GM12878 (cell line): ENCODE measurements at regions not wholly inside any gene's neighbourhood (a gene's known extent, or its start where the extent isn't known, plus 50 kb on each side); places are given as distances from the start of the nearest gene placed in this dataset.

Experiments used
- ATAC-seq: fragments of 200-7000 bp; cut with Tn5 transposase; 3 replicates; pipeline ENCODE4 v1.9.1; 2020; ENCODE audit warnings: mild to moderate bottlenecking, moderate library complexity
- BruUV-seq: library from RNA; stranded (reverse); fragments of 400-500 nt; replicated peaks from 2 replicates; lab custom pipeline; 2021; lab: Mats Ljungman, UMichigan
- CTCF ChIA-PET: fragments of 300-600 bp; sonication (Branson Sonifier 250); formaldehyde crosslinking; extraction: SDS; loops from one replicate; lab custom pipeline; 2021; ENCODE audit warnings: inconsistent platforms; lab: Yijun Ruan, JAX
- POLR2A ChIA-PET: fragments of 350-600 bp; formaldehyde crosslinking; extraction: SDS; loops from one replicate; lab custom pipeline; 2021; ENCODE audit warnings: inconsistent platforms; lab: Charles Lee
- RAD21 ChIA-PET: fragments of 300-600 bp; sonication (Branson Sonifier 250); formaldehyde crosslinking; loops from one replicate; lab custom pipeline; 2023; ENCODE audit warnings: antibody characterized with exemption; ENCODE audit not compliant: unreplicated experiment; lab: Charles Lee
- SMC1A ChIA-PET: fragments of 300-600 bp; sonication (Branson Sonifier 250); formaldehyde crosslinking; loops from one replicate; lab custom pipeline; 2023; ENCODE audit not compliant: unreplicated experiment, uncharacterized antibody; lab: Charles Lee
- DNase-seq: peaks from one replicate; pipeline ENCODE4 v3.0.0-alpha.2; 2011; ENCODE audit warnings: low read depth, low spot score
- FAIRE-seq: peaks from 3 replicates; lab custom pipeline; 2011; peaks lifted over from hg19 to GRCh38; lab: Jason Lieb, UNC
- H2AFZ ChIP-seq: 2 replicates; pipeline ENCODE4 v1.6.0; 2011; ENCODE audit warnings: low read depth, low read length, control low read depth; ENCODE audit not compliant: control insufficient read depth
- H3K27ac ChIP-seq: 2 replicates; pipeline ENCODE4 v1.5.1; 2011; ENCODE audit warnings: control low read depth; ENCODE audit not compliant: control insufficient read depth, insufficient read depth
- H3K27me3 ChIP-seq, 2 experiments: replicated peaks in 1 of 2; 2 replicates each; pipeline versions ENCODE4 v1.6.0 to v1.6.1; 2011; ENCODE audit warnings: low read length in 1 of 2; ENCODE audit not compliant: control insufficient read depth in 2 of 2, insufficient read depth in 2 of 2
- H3K36me3 ChIP-seq, 2 experiments: 2 replicates each; pipeline ENCODE4 v1.5.1; 2011; ENCODE audit warnings: low read length in 1 of 2; ENCODE audit not compliant: control insufficient read depth in 2 of 2, insufficient read depth in 2 of 2
- H3K4me1 ChIP-seq: 2 replicates; pipeline ENCODE4 v1.6.1; 2011; ENCODE audit warnings: mild to moderate bottlenecking, low read length, moderate library complexity, mixed read lengths; ENCODE audit not compliant: control insufficient read depth, insufficient read depth
- H3K4me2 ChIP-seq: 2 replicates; pipeline ENCODE4 v1.6.0; 2011; ENCODE audit warnings: control low read depth; ENCODE audit not compliant: control insufficient read depth, insufficient read depth
- H3K4me3 ChIP-seq: fragments of 200-600 bp; sonication (generic); 2 replicates; pipeline ENCODE4 v1.5.1; 2016
- H3K79me2 ChIP-seq: 2 replicates; pipeline ENCODE4 v1.6.0; 2011; ENCODE audit warnings: low read length; ENCODE audit not compliant: control insufficient read depth, insufficient read depth
- H3K9ac ChIP-seq: 2 replicates; pipeline ENCODE4 v1.8.0; 2011; ENCODE audit warnings: low read length, control low read depth, mixed read lengths; ENCODE audit not compliant: control insufficient read depth, insufficient read depth
- H3K9me3 ChIP-seq: replicated peaks from 3 replicates; pipeline ENCODE4 v1.5.1; 2011; ENCODE audit warnings: mild to moderate bottlenecking, low read length; ENCODE audit not compliant: control insufficient read depth, insufficient read depth
- H4K20me1 ChIP-seq: 2 replicates; pipeline ENCODE4 v1.6.0; 2011; ENCODE audit not compliant: control insufficient read depth, insufficient read depth
- ATF2 ChIP-seq: IDR thresholded peaks from 2 replicates; pipeline ENCODE4 v1.6.1; 2012; ENCODE audit warnings: low read length, inconsistent platforms
- ATF3 ChIP-seq: IDR thresholded peaks from 2 replicates; pipeline ENCODE4 v1.6.1; 2011; ENCODE audit warnings: low read depth, mild to moderate bottlenecking, low read length, moderate library complexity, borderline replicate concordance; ENCODE audit errors: extremely low read depth
- CREM ChIP-seq: IDR thresholded peaks from 2 replicates; pipeline ENCODE4 v1.6.1; 2014; ENCODE audit warnings: antibody characterized with exemption, low read depth
- GABPA ChIP-seq: IDR thresholded peaks from 2 replicates; pipeline ENCODE4 v1.6.1; 2014; ENCODE audit warnings: antibody characterized with exemption, low read depth, mild to moderate bottlenecking, inconsistent platforms
- HDAC6 ChIP-seq: fragments of 200-600 bp; sonication (generic); IDR thresholded peaks from one replicate; pipeline ENCODE4 v1.8.0; 2017; ENCODE audit warnings: antibody characterized with exemption; ENCODE audit not compliant: unreplicated experiment
- HDGF ChIP-seq: fragments of 450-650 bp; IDR thresholded peaks from 2 replicates; pipeline ENCODE4 v1.6.1; 2016; ENCODE audit warnings: antibody characterized with exemption
- IKZF1 ChIP-seq: fragments of 450-650 bp; conservative IDR thresholded peaks from 2 replicates; pipeline ENCODE4 v1.6.1; 2017; ENCODE audit warnings: antibody characterized with exemption, mild to moderate bottlenecking
- KLF5 ChIP-seq: fragments of 450-650 bp; IDR thresholded peaks from 2 replicates; pipeline ENCODE4 v1.6.1; 2014; ENCODE audit warnings: mild to moderate bottlenecking; ENCODE audit not compliant: partially characterized antibody
- MEF2B ChIP-seq: fragments of 450-650 bp; IDR thresholded peaks from 2 replicates; pipeline ENCODE4 v1.6.1; 2018; ENCODE audit warnings: mild to moderate bottlenecking, moderate library complexity; ENCODE audit not compliant: partially characterized antibody, poor library complexity, severe bottlenecking
- MLLT1 ChIP-seq: fragments of 450-650 bp; IDR thresholded peaks from 2 replicates; pipeline ENCODE4 v1.6.1; 2016; ENCODE audit warnings: mild to moderate bottlenecking
- MYC ChIP-seq: IDR thresholded peaks from 2 replicates; pipeline ENCODE4 v1.6.1; 2011; ENCODE audit warnings: mild to moderate bottlenecking, low read length, moderate library complexity, inconsistent platforms; ENCODE audit not compliant: insufficient read depth, insufficient replicate concordance, insufficient read length, severe bottlenecking
- NFXL1 ChIP-seq: fragments of 450-650 bp; IDR thresholded peaks from 2 replicates; pipeline ENCODE4 v1.6.1; 2017; ENCODE audit warnings: antibody characterized with exemption, mild to moderate bottlenecking, borderline replicate concordance
- NR2C1 ChIP-seq: fragments of 450-650 bp; IDR thresholded peaks from 2 replicates; pipeline ENCODE4 v1.6.1; 2017; ENCODE audit warnings: antibody characterized with exemption, mild to moderate bottlenecking, moderate library complexity
- PBX3 ChIP-seq: IDR thresholded peaks from 2 replicates; pipeline ENCODE4 v1.6.1; 2011; ENCODE audit warnings: mild to moderate bottlenecking, low read depth, low read length, moderate library complexity; ENCODE audit not compliant: insufficient replicate concordance
- RUNX3 ChIP-seq: IDR thresholded peaks from 2 replicates; pipeline ENCODE4 v1.6.1; 2012; ENCODE audit warnings: low read length, inconsistent platforms
- SPI1 ChIP-seq: IDR thresholded peaks from 2 replicates; pipeline ENCODE4 v1.6.1; 2011; ENCODE audit warnings: low read depth, mild to moderate bottlenecking, low read length, moderate library complexity, borderline replicate concordance; ENCODE audit not compliant: insufficient read depth
- TBL1XR1 ChIP-seq: IDR thresholded peaks from 2 replicates; pipeline ENCODE4 v1.6.1; 2012; ENCODE audit warnings: low read depth, low read length, improper control_type of control experiment
- YBX1 ChIP-seq: fragments of 450-650 bp; IDR thresholded peaks from 2 replicates; pipeline ENCODE4 v1.6.1; 2016; ENCODE audit warnings: antibody characterized with exemption
- ZZZ3 ChIP-seq: IDR thresholded peaks from 2 replicates; pipeline ENCODE4 v1.6.1; 2011; ENCODE audit warnings: low read depth; ENCODE audit not compliant: control insufficient read depth, insufficient read length
- in situ Hi-C: fragments of 300-500 bp; cut with MboI; formaldehyde crosslinking; loops from 9 replicates; pipeline ENCODE4 v1.14.3; 2018; ENCODE audit warnings: mixed read lengths
- intact Hi-C: fragments of 100-400 bp; cut with micrococcal nuclease; formaldehyde crosslinking; loops from one replicate; pipeline ENCODE4 v1.14.2; 2022; ENCODE audit not compliant: unreplicated experiment
- TF ChIP-seq, protein P1 (sequence below): IDR thresholded peaks from 2 replicates; pipeline ENCODE4 v1.6.1; 2011; ENCODE audit warnings: borderline replicate concordance, low read depth, mild to moderate bottlenecking, moderate library complexity, low read length; ENCODE audit not compliant: insufficient read depth, poor library complexity, severe bottlenecking

GRCh38 chr18:33814546-33814945 lies 236.5 kb downstream of the ASXL3 start:
- Histone ChIP-seq H3K9ac (no peak overlapping the region), H3K9me3 (no peaks in the 10 kb centered on the region), H3K27me3 (no peaks in the 10 kb centered on the region), H3K4me3 (no peak overlapping the region), H3K4me1 (no peaks in the 10 kb centered on the region), H3K27ac (no peak overlapping the region), H3K79me2 (no peaks in the 10 kb centered on the region), H3K36me3 (no peaks in the 10 kb centered on the region), H2AFZ (no peak overlapping the region), H4K20me1 (no peaks in the 10 kb centered on the region), H3K4me2 (no peak overlapping the region)
- ChIA-PET POLR2A (no interaction called here), RAD21 (no interaction called here), CTCF (no interaction called here), SMC1A (no interaction called here)
- DNase-seq = no peak
- intact Hi-C loops (no loop called here), in situ Hi-C loops (no loop called here)
- BruUV-seq = no TSS peak
- FAIRE-seq = no peak
- no peak for ATAC-seq
- TF ChIP-seq YBX1 = no peak
- TF ChIP-seq NFXL1 = no peak
- no peak for TF ChIP-seq RUNX3
- no peak for TF ChIP-seq MLLT1
- TF ChIP-seq MEF2B = no peak
- no peak for TF ChIP-seq GABPA
- TF ChIP-seq, protein P1, sequence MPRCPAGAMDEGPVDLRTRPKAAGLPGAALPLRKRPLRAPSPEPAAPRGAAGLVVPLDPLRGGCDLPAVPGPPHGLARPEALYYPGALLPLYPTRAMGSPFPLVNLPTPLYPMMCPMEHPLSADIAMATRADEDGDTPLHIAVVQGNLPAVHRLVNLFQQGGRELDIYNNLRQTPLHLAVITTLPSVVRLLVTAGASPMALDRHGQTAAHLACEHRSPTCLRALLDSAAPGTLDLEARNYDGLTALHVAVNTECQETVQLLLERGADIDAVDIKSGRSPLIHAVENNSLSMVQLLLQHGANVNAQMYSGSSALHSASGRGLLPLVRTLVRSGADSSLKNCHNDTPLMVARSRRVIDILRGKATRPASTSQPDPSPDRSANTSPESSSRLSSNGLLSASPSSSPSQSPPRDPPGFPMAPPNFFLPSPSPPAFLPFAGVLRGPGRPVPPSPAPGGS = no peak
- no peak for TF ChIP-seq KLF5
- no peak for TF ChIP-seq ATF3
- no peak for TF ChIP-seq HDAC6
- no peak for TF ChIP-seq IKZF1
- TF ChIP-seq CREM = no peak
- no peak for TF ChIP-seq ZZZ3
- TF ChIP-seq NR2C1 = no peak
- no peak for TF ChIP-seq HDGF
- TF ChIP-seq MYC = no peak
- no peak for TF ChIP-seq SPI1
- no peak for TF ChIP-seq TBL1XR1
- TF ChIP-seq ATF2 = no peak
- TF ChIP-seq PBX3 = no peak
